Activated CD4-positive, alpha-beta T cell treated with anti-CD3 and anti-CD28 coated beads, Interleukin-2, amount 10 ng/mL, durations not matched to agents 24 days and 14 days (primary cell): ENCODE measurements at regions not wholly inside any gene's neighbourhood (a gene's known extent, or its start where the extent isn't known, plus 50 kb on each side); places are given as distances from the start of the nearest gene placed in this dataset.

Source experiments
- DNase-seq: peaks from one replicate; pipeline ENCODE4 v3.0.0; 2022
- H3K27ac Mint-ChIP-seq: one replicate; pipeline ENCODE4 v1.8.0; 2022; ENCODE audit warnings: mild to moderate bottlenecking, mixed read lengths
- H3K27me3 Mint-ChIP-seq: one replicate; pipeline ENCODE4 v1.8.0; 2022; ENCODE audit warnings: mixed read lengths
- H3K36me3 Mint-ChIP-seq: one replicate; pipeline ENCODE4 v1.8.0; 2022; ENCODE audit warnings: low read depth, mild to moderate bottlenecking, mixed read lengths
- H3K4me1 Mint-ChIP-seq: one replicate; pipeline ENCODE4 v1.8.0; 2021; ENCODE audit warnings: mixed read lengths
- H3K4me3 Mint-ChIP-seq: one replicate; pipeline ENCODE4 v1.8.0; 2022; ENCODE audit warnings: mild to moderate bottlenecking, moderate library complexity, mixed read lengths
- H3K9me3 Mint-ChIP-seq: one replicate; pipeline ENCODE4 v1.8.0; 2021; ENCODE audit warnings: mixed read lengths
- intact Hi-C: fragments of 100-400 bp; cut with micrococcal nuclease; formaldehyde crosslinking; loops from one replicate; pipeline ENCODE4 v1.15.1; 2023

- Mint-ChIP-seq H3K27me3 (peaks cover 7% of the 10 kb centered on the region), H3K27ac (no peak overlapping the region), H3K9me3 (no peaks in the 10 kb centered on the region), H3K36me3 (no peaks in the 10 kb centered on the region), H3K4me1 (no peaks in the 10 kb centered on the region), H3K4me3 (no peak overlapping the region)
- intact Hi-C loops: no loop called here
- DNase-seq: no peak
Measured at GRCh38 chr12:105423237-105423636, 92.7 kb downstream of the C12orf75 start.

DNA sequence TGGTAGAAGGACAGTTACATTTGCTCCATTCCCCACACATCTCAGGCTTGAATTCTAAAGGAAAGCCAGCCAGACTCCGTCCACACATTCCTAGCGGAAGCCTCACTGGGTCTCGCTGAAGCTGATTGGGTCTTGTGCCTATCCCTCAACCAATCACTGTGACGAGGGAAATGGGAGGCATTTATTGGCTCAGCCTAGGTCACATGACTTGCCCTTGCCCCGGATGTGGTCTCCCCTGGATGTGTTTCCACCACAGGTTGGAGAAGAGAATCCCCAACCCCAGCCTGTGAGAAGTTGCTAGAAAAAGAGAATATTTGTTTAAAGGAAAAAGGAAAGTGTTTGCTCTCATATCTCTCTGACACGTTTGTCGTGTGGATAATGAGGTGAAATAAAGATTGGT, 93.4 kb downstream of the C12orf75 start:
- H3K9me3 Mint-ChIP-seq: no peaks in the 10 kb centered on the region
- no peaks in the 10 kb centered on the region for H3K4me1 Mint-ChIP-seq
- no peak for DNase-seq
- H3K27ac Mint-ChIP-seq: no peak overlapping the region
- no peak overlapping the region for H3K4me3 Mint-ChIP-seq
- H3K27me3 Mint-ChIP-seq: peaks cover 11% of the 10 kb centered on the region
- intact Hi-C loops: no loop called here
- H3K36me3 Mint-ChIP-seq: no peaks in the 10 kb centered on the region

GRCh38 chr12:105425254-105426174, 95.0 kb downstream of the C12orf75 start:
- Mint-ChIP-seq H3K36me3 (no peaks in the 10 kb centered on the region), H3K4me3 (no peak overlapping the region), H3K9me3 (no peaks in the 10 kb centered on the region), H3K27me3 (peaks cover 13% of the 10 kb centered on the region), H3K27ac (no peak overlapping the region), H3K4me1 (no peaks in the 10 kb centered on the region)
- no peak for DNase-seq
- intact Hi-C loops: no loop called here

DNA sequence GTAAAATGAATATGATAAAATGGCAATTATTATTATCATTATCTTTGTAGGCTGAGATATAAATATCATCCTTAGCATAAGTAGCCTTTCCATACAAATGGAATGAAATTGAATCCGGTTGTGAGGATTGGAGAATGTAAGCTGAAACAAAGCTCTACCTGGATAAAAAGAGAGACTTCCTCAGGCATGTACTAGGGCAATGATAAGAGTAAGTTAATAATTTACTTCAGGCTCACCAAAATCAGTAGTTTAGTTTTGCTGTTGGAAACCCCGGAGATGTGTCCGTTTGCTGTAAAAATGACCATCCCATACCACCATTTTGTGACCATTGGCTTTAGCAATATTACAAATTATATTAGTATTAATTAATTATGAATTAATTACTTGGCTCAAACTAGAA, 96.3 kb downstream of the C12orf75 start:
- no peak overlapping the region for H3K27ac Mint-ChIP-seq
- intact Hi-C loops: no loop called here
- no peaks in the 10 kb centered on the region for H3K36me3 Mint-ChIP-seq
- peaks cover 16% of the 10 kb centered on the region for H3K27me3 Mint-ChIP-seq
- H3K4me1 Mint-ChIP-seq: no peaks in the 10 kb centered on the region
- H3K9me3 Mint-ChIP-seq: no peaks in the 10 kb centered on the region
- H3K4me3 Mint-ChIP-seq: no peak overlapping the region
- no peak for DNase-seq

- no peaks in the 10 kb centered on the region for H3K9me3 Mint-ChIP-seq
- no peaks in the 10 kb centered on the region for H3K36me3 Mint-ChIP-seq
- H3K4me1 Mint-ChIP-seq: no peaks in the 10 kb centered on the region
- no peak overlapping the region for H3K4me3 Mint-ChIP-seq
- DNase-seq: no peak
- intact Hi-C loops: no loop called here
- no peak overlapping the region for H3K27ac Mint-ChIP-seq
- peaks cover 16% of the 10 kb centered on the region for H3K27me3 Mint-ChIP-seq
Measured at GRCh38 chr12:105427883-105428282, 97.4 kb downstream of the C12orf75 start.

DNA sequence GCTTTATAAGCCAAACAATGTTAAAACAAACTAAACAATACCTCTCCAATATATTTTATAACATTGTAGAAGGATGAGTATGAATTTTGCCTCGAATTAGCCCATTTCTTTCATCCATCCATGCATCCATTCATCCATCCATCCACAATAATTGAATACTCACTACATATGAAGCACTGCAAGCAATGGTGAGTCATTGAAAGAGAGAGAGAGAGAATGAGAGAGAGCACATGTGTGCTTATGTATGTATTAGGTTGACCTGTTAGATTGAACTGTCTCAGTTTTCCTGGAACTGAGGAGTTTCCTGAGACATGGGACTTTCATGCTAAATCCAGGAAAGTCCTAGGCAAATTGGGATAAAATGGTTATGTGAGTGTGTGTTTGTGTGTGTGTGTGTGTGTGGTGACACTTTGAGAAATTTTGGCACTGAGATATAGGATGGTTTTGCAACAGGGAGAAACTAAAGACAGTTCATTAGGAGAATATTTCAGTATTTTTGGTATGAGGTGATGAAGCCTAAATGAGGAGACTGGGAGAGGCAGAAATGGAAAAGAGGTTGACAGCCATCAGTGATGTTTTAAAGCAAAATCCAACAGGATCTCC, 98.4 kb downstream of the C12orf75 start:
- H3K4me1 Mint-ChIP-seq: no peaks in the 10 kb centered on the region
- no peaks in the 10 kb centered on the region for H3K9me3 Mint-ChIP-seq
- intact Hi-C loops: no loop called here
- H3K27ac Mint-ChIP-seq: no peak overlapping the region
- H3K4me3 Mint-ChIP-seq: no peak overlapping the region
- no peak for DNase-seq
- no peaks in the 10 kb centered on the region for H3K36me3 Mint-ChIP-seq
- peaks cover 14% of the 10 kb centered on the region for H3K27me3 Mint-ChIP-seq

DNA sequence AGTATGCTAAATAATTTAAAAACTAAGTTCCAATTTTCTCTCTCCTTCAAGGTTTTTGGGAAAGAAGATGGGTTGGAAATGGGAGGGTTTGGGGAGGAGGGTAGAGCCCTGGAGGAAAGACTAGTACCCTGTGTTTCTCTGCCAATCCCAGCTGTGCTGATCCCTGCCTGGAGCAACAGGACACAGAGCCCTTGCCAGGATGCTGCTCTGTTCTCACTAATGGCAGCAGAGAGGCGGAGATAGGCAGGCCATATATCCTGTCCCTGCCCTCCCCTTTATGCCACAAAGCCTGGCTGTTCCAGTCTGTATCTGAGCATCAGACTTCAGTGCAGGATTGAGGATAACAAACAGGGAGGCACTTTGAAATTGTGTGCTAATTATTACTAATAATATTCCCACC, 99.0 kb downstream of the C12orf75 start:
- H3K27me3 Mint-ChIP-seq: peaks cover 14% of the 10 kb centered on the region
- no peaks in the 10 kb centered on the region for H3K36me3 Mint-ChIP-seq
- intact Hi-C loops: no loop called here
- no peak for DNase-seq
- no peaks in the 10 kb centered on the region for H3K4me1 Mint-ChIP-seq
- H3K4me3 Mint-ChIP-seq: no peak overlapping the region
- no peaks in the 10 kb centered on the region for H3K9me3 Mint-ChIP-seq
- H3K27ac Mint-ChIP-seq: no peak overlapping the region

GRCh38 chr12:105431537-105432100, 101.1 kb downstream of the C12orf75 start:
- H3K36me3 Mint-ChIP-seq: no peaks in the 10 kb centered on the region
- DNase-seq: no peak

DNA sequence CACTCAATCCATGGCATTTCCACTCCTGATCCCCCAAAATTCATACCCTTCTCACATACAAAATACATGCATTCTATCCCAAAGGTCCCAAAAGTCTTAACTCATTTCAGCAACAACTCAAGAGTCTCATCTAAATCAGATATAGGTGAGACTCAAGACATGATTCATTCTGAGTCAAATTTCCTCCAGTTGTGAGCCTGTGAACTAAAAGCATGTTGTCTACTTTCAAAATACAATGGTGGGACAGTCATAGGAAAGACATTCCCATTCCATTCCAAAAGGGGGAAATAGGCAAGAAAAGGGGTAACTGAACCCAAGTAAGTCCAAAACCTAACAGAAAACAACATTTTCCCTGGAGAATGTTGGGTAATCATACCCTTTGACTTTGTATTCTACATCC, 103.3 kb downstream of the C12orf75 start:
- Mint-ChIP-seq H3K36me3 (no peaks in the 10 kb centered on the region), H3K27ac (no peak overlapping the region), H3K4me1 (no peaks in the 10 kb centered on the region), H3K4me3 (no peak overlapping the region), H3K27me3 (peaks cover 19% of the 10 kb centered on the region), H3K9me3 (no peaks in the 10 kb centered on the region)
- DNase-seq: no peak
- intact Hi-C loops: no loop called here

More at GRCh38 chr12:105431537-105432100, 101.1 kb downstream of the C12orf75 start:
- no peak overlapping the region for H3K27ac Mint-ChIP-seq
- intact Hi-C loops: no loop called here
- no peaks in the 10 kb centered on the region for H3K4me1 Mint-ChIP-seq
- H3K4me3 Mint-ChIP-seq: no peak overlapping the region
- H3K9me3 Mint-ChIP-seq: no peaks in the 10 kb centered on the region
- peaks cover 21% of the 10 kb centered on the region for H3K27me3 Mint-ChIP-seq

DNA sequence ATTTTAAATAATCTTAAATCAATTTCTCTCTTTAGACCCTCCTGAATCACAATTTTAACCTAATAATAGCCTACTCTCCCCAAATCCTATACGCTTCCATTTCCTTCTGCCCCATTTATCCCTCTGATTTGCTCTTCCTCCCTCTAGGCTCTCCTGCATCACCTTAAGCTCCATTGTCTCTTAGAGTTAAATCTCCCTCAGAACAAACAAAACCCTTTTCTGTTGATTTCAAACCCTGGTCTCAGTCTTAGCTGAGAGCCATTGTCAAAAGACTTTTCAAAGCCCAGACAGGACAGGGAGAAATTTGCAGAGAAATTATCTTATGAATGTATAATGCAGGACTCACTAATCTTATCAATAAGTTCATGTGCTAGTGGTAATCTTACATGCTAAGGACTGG, 106.1 kb downstream of the C12orf75 start:
- Mint-ChIP-seq H3K27ac (no peak overlapping the region), H3K36me3 (no peaks in the 10 kb centered on the region), H3K4me1 (no peaks in the 10 kb centered on the region), H3K4me3 (no peak overlapping the region), H3K9me3 (peaks cover 4% of the 10 kb centered on the region), H3K27me3 (peaks cover 13% of the 10 kb centered on the region)
- no peak for DNase-seq
- intact Hi-C loops: no loop called here

GRCh38 chr12:105440037-105440664, 109.7 kb downstream of the C12orf75 start:
- no peak overlapping the region for H3K4me3 Mint-ChIP-seq
- peaks cover 4% of the 10 kb centered on the region for H3K9me3 Mint-ChIP-seq
- H3K27ac Mint-ChIP-seq: no peak overlapping the region
- H3K27me3 Mint-ChIP-seq: peaks cover 31% of the 10 kb centered on the region
- no peaks in the 10 kb centered on the region for H3K36me3 Mint-ChIP-seq
- H3K4me1 Mint-ChIP-seq: no peaks in the 10 kb centered on the region
- intact Hi-C loops: no loop called here
- DNase-seq: no peak

DNA sequence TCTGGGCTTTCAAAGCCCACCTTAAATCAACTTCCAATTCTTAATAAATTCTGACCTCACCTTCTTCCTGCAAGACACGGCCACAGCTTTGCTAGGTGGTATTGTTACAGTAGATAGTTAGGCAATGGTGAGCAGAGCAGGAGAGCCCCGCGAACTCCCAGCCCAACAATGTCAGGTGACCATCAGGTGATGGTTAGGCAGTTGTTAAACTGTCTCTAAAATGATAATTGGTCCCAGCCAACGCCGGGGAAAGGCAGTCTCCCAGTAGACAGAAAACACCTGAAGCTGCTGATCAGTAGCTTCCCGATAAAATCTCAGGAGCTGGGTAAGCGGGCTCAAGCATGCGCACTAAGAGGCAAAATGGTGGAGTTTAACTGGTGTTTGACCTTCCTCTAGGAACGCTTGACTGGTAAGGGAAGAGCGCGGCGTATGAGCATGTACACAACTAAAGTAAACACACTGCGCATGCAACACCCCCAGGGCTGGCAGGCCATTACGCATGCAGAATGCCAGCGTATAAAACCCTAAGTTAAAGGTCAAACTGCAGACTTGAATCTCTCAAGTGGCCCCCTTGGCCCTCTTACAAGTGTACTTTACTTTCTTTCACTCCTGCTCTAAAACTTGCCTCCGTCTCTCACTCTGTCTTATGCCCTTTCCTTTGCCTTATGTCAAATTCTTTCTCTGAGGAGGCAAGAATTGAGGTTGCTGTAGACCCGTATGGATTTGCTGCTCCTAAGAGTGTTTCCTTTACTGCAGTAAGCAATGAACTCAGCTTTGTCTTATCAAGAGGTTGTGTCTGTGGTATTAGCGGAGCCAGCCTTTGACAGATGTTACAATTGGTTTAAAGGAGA, 113.5 kb downstream of the C12orf75 start:
- intact Hi-C loops: no loop called here
- no peaks in the 10 kb centered on the region for H3K4me1 Mint-ChIP-seq
- H3K27me3 Mint-ChIP-seq: peaks cover 19% of the 10 kb centered on the region

GRCh38 chr12:105444653-105445102, 114.2 kb downstream of the C12orf75 start:
- intact Hi-C loops: no loop called here
- H3K4me1 Mint-ChIP-seq: no peaks in the 10 kb centered on the region
- H3K9me3 Mint-ChIP-seq: peaks cover 4% of the 10 kb centered on the region
- no peaks in the 10 kb centered on the region for H3K36me3 Mint-ChIP-seq
- no peak overlapping the region for H3K4me3 Mint-ChIP-seq
- no peak overlapping the region for H3K27ac Mint-ChIP-seq
- peaks cover 19% of the 10 kb centered on the region for H3K27me3 Mint-ChIP-seq
- no peak for DNase-seq

More for the DNA sequence above, 113.5 kb downstream of the C12orf75 start:
- Mint-ChIP-seq H3K36me3 (no peaks in the 10 kb centered on the region), H3K9me3 (peaks cover 4% of the 10 kb centered on the region), H3K27ac (no peak overlapping the region), H3K4me3 (no peak overlapping the region)
- DNase-seq: no peak
